ENCODE measurements at regions not wholly inside any gene's neighbourhood (a gene's known extent, or its start where the extent isn't known, plus 50 kb on each side); places are given as distances from the start of the nearest gene placed in this dataset.

DNA sequence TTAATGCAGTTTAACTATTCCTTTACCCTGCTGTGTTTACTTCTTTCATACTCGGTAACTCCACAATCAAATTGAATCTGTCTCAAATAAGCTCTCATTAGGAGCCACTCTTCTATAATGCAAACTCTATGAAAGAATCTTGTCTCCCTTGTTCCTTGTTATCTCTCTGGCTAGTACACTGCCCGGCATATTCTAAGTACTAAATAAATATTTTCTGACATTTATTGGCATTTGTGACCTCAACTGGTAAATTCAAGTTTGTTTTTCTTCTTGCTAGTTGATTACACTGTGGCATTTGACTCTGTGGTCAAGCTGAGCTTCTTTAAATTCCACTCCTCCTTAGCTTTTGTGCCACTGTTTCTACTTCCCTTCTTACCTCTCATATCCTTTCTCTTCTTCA lies 237.6 kb upstream of the KHDRBS2 start:
- Histone ChIP-seq H3K79me2 (ENCODE audit: insufficient read depth, low read length) (no peaks in the 10 kb centered on the region), H3K4me2 (ENCODE audit: insufficient read depth, low read length) (no peak overlapping the region), H3K36me3 (ENCODE audit: insufficient read depth, low read length) (no peaks in the 10 kb centered on the region), H3K27me3 (ENCODE audit: insufficient read depth, low read length, poor library complexity) (no peaks in the 10 kb centered on the region), H3K27ac (ENCODE audit: low read length) (no peak overlapping the region), H3K9me3 (ENCODE audit: insufficient read depth, low read length, severe bottlenecking) (no peaks in the 10 kb centered on the region), H2AFZ (ENCODE audit: low read depth, low read length) (no peak overlapping the region), H3K4me1 (ENCODE audit: insufficient read depth, low read length) (no peaks in the 10 kb centered on the region), H3K9ac (ENCODE audit: low read depth, low read length) (no peak overlapping the region), H4K20me1 (ENCODE audit: insufficient read depth, low read length) (no peaks in the 10 kb centered on the region), H3K4me3 (ENCODE audit: low read depth in 1 of 2, low read length in 2 of 2) (no peak overlapping the region)
- no peak for ATAC-seq (ENCODE audit: insufficient read depth, low read depth)
- DNase-seq, result no peak
- no peak for TF ChIP-seq EZH2 (IDR thresholded peaks at IDR 0.05; ENCODE audit: borderline replicate concordance, low read depth, low read length, severe bottlenecking)
- TF ChIP-seq, protein P1, sequence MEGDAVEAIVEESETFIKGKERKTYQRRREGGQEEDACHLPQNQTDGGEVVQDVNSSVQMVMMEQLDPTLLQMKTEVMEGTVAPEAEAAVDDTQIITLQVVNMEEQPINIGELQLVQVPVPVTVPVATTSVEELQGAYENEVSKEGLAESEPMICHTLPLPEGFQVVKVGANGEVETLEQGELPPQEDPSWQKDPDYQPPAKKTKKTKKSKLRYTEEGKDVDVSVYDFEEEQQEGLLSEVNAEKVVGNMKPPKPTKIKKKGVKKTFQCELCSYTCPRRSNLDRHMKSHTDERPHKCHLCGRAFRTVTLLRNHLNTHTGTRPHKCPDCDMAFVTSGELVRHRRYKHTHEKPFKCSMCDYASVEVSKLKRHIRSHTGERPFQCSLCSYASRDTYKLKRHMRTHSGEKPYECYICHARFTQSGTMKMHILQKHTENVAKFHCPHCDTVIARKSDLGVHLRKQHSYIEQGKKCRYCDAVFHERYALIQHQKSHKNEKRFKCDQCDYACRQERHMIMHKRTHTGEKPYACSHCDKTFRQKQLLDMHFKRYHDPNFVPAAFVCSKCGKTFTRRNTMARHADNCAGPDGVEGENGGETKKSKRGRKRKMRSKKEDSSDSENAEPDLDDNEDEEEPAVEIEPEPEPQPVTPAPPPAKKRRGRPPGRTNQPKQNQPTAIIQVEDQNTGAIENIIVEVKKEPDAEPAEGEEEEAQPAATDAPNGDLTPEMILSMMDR (IDR thresholded peaks at IDR 0.05; ENCODE audit: borderline replicate concordance, extremely low read depth, low read length, poor library complexity, severe bottlenecking), result no peak

- H3K36me3 ChIP-seq (ENCODE audit: insufficient read depth, low read length), result no peaks in the 10 kb centered on the region
- no peak overlapping the region for H3K9ac ChIP-seq (ENCODE audit: low read depth, low read length)
- H3K9me3 ChIP-seq (ENCODE audit: insufficient read depth, low read length, severe bottlenecking), result no peaks in the 10 kb centered on the region
- H3K27ac ChIP-seq (ENCODE audit: low read length), result no peak overlapping the region
- no peak for ATAC-seq (ENCODE audit: insufficient read depth, low read depth)
- H3K79me2 ChIP-seq (ENCODE audit: insufficient read depth, low read length), result no peaks in the 10 kb centered on the region
- H2AFZ ChIP-seq (ENCODE audit: low read depth, low read length), result no peak overlapping the region
- H3K4me1 ChIP-seq (ENCODE audit: insufficient read depth, low read length), result no peaks in the 10 kb centered on the region
- no peaks in the 10 kb centered on the region for H4K20me1 ChIP-seq (ENCODE audit: insufficient read depth, low read length)
- TF ChIP-seq, protein P1 (IDR thresholded peaks at IDR 0.05; ENCODE audit: borderline replicate concordance, extremely low read depth, low read length, poor library complexity, severe bottlenecking), result no peak
- TF ChIP-seq EZH2 (IDR thresholded peaks at IDR 0.05; ENCODE audit: borderline replicate concordance, low read depth, low read length, severe bottlenecking), result no peak
- DNase-seq, result no peak
- no peaks in the 10 kb centered on the region for H3K27me3 ChIP-seq (ENCODE audit: insufficient read depth, low read length, poor library complexity)
- no peak overlapping the region for H3K4me2 ChIP-seq (ENCODE audit: insufficient read depth, low read length)
- H3K4me3 ChIP-seq (ENCODE audit: low read depth in 1 of 2, low read length in 2 of 2), result no peak overlapping the region
Observed at GRCh38 chr6:62519574-62519973, 233.5 kb upstream of the KHDRBS2 start.

DNA sequence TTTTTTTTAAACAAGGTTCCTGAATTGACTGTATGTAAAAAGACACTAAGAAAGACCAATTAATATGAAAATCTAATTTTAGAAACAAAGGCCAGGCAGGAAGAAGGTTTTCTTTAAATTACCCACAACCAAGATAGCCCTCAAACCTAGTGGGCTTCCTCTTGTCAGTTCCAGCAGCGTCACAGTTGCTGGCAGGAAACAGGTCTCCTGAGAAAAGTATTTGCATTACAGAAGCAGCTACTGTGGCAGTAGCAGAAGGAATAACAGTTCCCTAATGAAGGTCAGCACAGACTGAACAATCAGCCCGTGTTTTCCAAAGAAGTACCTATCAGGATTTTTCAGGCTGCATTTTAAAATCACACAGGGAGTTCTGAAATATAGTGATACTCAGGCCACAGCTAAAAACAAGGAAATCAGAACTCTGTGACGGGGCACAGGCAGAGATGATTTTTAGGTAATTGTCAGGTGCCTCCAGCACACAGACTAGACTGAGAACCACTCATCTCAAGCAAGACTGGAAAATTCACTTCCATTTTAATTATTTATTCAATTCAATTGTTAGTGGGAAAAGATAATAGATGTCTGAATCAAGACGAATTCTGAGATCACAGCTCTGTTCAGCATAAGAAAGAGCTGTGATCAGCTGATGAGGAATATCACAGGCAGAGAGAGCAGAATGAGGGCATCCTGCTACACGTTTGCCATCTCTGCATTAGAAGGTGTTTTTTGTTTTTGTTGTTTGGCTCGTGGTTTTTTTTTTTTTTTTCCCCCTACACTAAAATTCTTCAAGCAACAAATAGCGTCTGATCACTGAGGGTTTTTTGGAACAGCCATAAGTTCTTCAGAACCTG lies 230.5 kb upstream of the KHDRBS2 start:
- H3K27ac ChIP-seq (ENCODE audit: low read length), result no peak overlapping the region
- no peaks in the 10 kb centered on the region for H3K79me2 ChIP-seq (ENCODE audit: insufficient read depth, low read length)
- H3K4me2 ChIP-seq (ENCODE audit: insufficient read depth, low read length), result no peak overlapping the region
- TF ChIP-seq EZH2 (IDR thresholded peaks at IDR 0.05; ENCODE audit: borderline replicate concordance, low read depth, low read length, severe bottlenecking), result no peak
- TF ChIP-seq, protein P1 (IDR thresholded peaks at IDR 0.05; ENCODE audit: borderline replicate concordance, extremely low read depth, low read length, poor library complexity, severe bottlenecking), result no peak
- H2AFZ ChIP-seq (ENCODE audit: low read depth, low read length), result no peak overlapping the region
- H3K36me3 ChIP-seq (ENCODE audit: insufficient read depth, low read length), result no peaks in the 10 kb centered on the region
- no peak overlapping the region for H3K4me3 ChIP-seq (ENCODE audit: low read depth in 1 of 2, low read length in 2 of 2)
- ATAC-seq (ENCODE audit: insufficient read depth, low read depth), result no peak
- H4K20me1 ChIP-seq (ENCODE audit: insufficient read depth, low read length), result no peaks in the 10 kb centered on the region
- no peak for DNase-seq
- no peaks in the 10 kb centered on the region for H3K27me3 ChIP-seq (ENCODE audit: insufficient read depth, low read length, poor library complexity)
- H3K4me1 ChIP-seq (ENCODE audit: insufficient read depth, low read length), result no peaks in the 10 kb centered on the region
- no peak overlapping the region for H3K9ac ChIP-seq (ENCODE audit: low read depth, low read length)
- H3K9me3 ChIP-seq (ENCODE audit: insufficient read depth, low read length, severe bottlenecking), result no peaks in the 10 kb centered on the region

Data from DND-41 (cell line).